ENCODE measurements at regions not wholly inside any gene's neighbourhood (a gene's known extent, or its start where the extent isn't known, plus 50 kb on each side); places are given as distances from the start of the nearest gene placed in this dataset.

DNA sequence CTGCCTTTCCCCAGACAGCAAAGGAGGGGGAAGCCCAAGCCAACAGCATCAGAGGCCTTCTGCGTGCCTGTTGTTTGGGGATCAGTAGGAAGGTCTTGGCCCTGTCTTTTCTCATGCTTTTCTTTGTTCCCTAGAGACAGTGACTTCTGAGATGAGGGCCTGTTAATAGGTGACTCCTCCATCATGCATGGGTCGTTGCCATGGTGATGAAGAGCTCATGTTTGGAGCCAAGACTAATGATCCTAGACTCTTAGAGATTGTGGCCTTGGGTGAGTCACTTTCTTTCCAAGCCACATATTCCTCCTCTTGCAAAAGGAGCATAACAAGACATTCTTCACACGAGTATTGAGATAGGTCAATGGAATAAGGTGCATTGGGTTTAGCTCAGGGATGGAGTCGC is 201.1 kb upstream of the ASIC2 start (continued):
- TF ChIP-seq, protein P1, sequence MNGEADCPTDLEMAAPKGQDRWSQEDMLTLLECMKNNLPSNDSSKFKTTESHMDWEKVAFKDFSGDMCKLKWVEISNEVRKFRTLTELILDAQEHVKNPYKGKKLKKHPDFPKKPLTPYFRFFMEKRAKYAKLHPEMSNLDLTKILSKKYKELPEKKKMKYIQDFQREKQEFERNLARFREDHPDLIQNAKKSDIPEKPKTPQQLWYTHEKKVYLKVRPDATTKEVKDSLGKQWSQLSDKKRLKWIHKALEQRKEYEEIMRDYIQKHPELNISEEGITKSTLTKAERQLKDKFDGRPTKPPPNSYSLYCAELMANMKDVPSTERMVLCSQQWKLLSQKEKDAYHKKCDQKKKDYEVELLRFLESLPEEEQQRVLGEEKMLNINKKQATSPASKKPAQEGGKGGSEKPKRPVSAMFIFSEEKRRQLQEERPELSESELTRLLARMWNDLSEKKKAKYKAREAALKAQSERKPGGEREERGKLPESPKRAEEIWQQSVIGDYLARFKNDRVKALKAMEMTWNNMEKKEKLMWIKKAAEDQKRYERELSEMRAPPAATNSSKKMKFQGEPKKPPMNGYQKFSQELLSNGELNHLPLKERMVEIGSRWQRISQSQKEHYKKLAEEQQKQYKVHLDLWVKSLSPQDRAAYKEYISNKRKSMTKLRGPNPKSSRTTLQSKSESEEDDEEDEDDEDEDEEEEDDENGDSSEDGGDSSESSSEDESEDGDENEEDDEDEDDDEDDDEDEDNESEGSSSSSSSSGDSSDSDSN (CRISPR knock-in tag; IDR thresholded peaks at IDR 0.05), result no peak
- TF ChIP-seq ZFP36 (IDR thresholded peaks at IDR 0.05; ENCODE audit: borderline replicate concordance, low read depth, low read length, partially characterized antibody) (no peak), CBX5 (CRISPR knock-in tag; IDR thresholded peaks at IDR 0.05; ENCODE audit: borderline replicate concordance) (no peak), POLR2A (IDR thresholded peaks at IDR 0.05; ENCODE audit: insufficient read depth in 1 of 2, low read depth in 2 of 2, low read length in 2 of 2) (no peak), SETDB1 (CRISPR knock-in tag; IDR thresholded peaks at IDR 0.05; ENCODE audit: borderline replicate concordance) (no peak), ZNF879 (CRISPR knock-in tag; IDR thresholded peaks at IDR 0.05) (no peak), ZMYM2 (CRISPR knock-in tag; IDR thresholded peaks at IDR 0.05) (no peak), GATAD1 (CRISPR knock-in tag; IDR thresholded peaks at IDR 0.05) (no peak)
- TF ChIP-seq, protein P2, sequence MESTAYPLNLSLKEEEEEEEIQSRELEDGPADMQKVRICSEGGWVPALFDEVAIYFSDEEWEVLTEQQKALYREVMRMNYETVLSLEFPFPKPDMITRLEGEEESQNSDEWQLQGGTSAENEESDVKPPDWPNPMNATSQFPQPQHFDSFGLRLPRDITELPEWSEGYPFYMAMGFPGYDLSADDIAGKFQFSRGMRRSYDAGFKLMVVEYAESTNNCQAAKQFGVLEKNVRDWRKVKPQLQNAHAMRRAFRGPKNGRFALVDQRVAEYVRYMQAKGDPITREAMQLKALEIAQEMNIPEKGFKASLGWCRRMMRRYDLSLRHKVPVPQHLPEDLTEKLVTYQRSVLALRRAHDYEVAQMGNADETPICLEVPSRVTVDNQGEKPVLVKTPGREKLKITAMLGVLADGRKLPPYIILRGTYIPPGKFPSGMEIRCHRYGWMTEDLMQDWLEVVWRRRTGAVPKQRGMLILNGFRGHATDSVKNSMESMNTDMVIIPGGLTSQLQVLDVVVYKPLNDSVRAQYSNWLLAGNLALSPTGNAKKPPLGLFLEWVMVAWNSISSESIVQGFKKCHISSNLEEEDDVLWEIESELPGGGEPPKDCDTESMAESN (CRISPR knock-in tag; conservative IDR thresholded peaks at IDR 0.05), result no peak
- TF ChIP-seq, protein P3, sequence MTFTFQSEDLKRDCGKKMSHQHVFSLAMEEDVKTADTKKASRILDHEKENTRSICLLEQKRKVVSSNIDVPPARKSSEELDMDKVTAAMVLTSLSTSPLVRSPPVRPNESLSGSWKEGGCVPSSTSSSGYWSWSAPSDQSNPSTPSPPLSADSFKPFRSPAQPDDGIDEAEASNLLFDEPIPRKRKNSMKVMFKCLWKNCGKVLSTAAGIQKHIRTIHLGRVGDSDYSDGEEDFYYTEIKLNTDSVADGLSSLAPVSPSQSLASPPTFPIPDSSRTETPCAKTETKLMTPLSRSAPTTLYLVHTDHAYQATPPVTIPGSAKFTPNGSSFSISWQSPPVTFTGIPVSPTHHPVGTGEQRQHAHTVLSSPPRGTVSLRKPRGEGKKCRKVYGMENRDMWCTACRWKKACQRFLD (CRISPR knock-in tag; IDR thresholded peaks at IDR 0.05; ENCODE audit: borderline replicate concordance), result no peak

Measured in HepG2 (cell line).